Islet precursor cell (in vitro differentiated cells): ENCODE measurements at regions not wholly inside any gene's neighbourhood (a gene's known extent, or its start where the extent isn't known, plus 50 kb on each side); places are given as distances from the start of the nearest gene placed in this dataset.
A peak's percentile ranks its signal among the peaks of the same experiment; 100 is the strongest.
"Not testable (repeated sequence)": the region's sequence is repeated elsewhere in the genome, so short reads cannot be mapped to it uniquely, and the experiment has no call there.

Experiments
- DNase-seq: peaks from one replicate; pipeline ENCODE4 v3.0.0-alpha.2; 2018

DNA sequence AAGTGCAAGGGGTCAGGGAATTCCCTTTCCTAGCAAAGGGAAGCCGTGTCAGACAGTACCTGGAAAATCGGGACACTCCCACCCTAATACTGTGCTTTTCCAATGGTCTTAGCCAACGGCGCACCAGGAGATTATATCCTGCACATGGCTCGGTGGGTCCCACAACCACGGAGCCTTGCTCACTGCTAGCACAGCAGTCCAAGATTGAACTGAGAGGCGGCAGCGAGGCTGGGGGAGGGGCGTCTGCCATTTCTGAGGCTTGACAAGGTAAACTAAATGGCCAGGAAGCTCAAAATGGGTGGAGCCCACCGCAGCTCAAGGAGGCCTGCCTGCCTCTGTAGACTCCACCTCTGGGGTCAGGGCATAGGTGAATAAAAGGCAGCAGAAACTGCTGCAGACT is 76.5 kb upstream of the LINC00632 start:
- DNase-seq = not testable (repeated sequence)

DNA sequence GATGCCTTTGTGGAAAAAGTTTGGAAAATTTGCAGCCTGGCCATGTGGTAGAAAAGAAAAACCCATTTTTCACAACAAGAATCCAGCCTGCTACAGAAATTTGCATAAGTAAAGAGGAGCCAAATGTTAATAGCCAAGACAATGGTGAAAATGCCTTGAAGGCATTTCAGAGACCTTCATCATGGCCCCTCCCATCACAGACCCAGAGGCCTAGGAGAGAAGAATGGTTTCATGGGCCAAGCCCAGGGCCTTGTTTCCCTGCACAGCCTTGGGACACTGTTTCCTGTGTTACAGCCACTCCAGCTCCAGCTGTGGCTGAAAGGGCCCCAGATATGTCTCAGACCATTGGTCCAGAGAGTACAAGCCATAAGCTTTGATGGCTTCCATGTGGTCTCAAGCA is 101.4 kb upstream of the LINC00632 start:
- DNase-seq = no peak

DNA sequence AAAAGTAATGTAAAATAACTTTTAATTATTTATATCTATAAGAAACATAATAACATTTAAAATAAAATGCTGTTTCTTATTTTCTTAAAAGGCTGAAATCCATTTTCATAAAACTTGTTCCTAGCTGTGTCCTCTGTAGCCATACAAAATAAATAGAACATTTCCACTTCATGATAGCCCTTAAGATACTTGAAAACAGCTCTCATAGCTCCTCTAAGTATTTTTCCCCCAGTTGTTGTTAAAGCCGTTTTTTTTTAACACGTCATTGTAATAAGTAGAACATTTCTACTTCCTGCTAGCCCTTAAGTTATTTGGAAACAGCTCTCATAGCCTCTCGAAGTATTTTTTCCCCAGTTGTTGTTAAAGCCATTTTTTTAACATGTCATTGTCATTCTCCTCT is 97.3 kb upstream of the SOX3 start:
- no peak for DNase-seq

DNA sequence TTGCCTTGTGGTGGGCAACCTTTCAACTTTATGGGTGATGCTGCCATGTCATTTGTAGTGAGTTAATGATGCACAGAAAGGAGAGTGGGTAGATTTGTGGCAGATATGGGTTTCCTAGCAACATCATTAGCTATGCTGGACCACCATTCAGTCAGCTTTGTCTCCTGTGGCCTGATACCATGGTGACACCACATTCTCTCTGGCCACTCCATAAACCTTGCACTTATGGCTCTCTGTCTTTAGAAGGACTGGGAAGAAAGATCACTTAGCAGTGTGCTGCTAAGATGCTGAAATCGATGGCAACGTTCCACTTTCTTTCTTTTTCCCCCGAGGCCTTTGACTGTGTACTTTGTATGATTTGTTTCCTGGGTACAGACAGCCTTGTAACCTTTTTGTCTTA is 95.0 kb upstream of the SOX3 start:
- no peak for DNase-seq

DNA sequence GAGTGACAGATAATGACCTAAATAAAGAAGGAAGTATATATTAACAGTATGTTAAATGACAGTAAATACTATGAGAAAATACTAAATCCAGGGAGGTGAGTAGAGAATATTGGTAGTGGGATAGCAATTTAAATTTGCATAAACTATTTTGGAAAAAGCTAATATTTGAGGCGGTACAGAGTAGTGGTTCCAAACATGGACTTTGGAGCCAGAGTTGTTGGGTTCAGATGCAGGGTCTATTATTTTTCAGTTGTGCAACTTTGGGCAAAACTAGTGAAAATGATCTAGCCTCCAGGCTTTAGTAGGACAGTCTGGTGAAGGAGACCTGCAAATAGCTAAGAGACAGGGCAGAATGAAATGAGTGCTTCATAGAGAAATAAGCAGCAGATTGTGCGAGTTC is 84.8 kb upstream of the SOX3 start:
- DNase-seq = no peak

DNA sequence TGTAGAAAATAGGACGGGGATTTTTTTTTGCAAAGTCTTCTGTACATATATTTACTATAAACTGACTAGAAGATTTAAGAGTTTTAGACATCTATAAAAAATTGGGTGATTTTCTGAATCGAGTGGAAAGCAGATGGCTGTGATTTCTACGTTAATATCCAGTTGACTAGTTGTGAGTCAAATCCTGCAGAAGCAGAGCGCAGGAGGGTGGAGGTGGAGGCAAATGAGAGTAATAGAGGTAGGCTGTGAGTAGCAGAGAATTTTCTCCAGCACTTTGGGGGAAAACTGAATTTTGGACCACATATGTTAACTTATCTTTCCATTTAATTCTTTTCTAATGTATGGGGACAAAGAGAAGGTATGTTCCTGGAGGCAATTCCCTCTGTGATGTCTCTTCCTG is 82.1 kb upstream of the SOX3 start:
- no peak for DNase-seq

DNA sequence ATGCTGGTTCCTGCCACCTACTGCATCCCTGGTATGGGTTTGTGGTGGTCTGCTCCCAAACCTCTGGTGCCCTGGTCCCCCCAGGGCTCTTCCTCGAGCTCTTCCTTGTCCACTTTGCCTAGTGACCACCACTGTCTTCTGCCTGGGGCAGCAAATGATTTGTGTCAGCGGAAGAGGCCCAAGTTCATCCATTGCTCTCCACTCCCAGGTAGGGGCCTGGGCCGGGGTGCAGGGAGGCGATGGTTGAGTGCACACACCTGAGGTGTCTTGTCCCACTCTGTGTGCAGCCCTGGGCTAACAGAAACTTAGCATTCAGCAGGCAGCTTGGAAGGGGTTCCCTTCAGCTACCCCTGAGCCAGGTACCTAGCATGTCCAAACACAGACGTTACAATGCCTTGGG is 75.6 kb upstream of the SOX3 start:
- DNase-seq = no peak

DNA sequence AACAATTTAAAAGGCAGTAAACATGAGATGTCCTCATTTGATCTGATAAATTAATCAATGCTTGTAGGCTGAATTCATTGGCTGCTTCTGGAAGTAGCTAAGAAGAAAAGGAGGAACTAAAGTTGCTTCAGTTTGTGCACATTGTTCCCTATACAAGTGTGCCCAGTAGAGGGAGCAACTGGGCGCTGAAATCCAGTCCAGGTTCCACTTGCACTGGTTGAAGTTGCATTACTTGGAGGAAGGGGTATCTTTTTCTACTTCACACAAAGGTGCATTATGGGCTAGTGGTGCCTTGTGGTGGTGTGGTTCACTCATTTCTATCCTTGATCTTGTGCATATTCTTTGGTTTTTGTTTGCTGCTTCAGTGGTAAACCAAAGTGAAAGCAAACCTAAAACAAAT is 67.9 kb upstream of the SOX3 start:
- DNase-seq = peak; percentile 74

DNA sequence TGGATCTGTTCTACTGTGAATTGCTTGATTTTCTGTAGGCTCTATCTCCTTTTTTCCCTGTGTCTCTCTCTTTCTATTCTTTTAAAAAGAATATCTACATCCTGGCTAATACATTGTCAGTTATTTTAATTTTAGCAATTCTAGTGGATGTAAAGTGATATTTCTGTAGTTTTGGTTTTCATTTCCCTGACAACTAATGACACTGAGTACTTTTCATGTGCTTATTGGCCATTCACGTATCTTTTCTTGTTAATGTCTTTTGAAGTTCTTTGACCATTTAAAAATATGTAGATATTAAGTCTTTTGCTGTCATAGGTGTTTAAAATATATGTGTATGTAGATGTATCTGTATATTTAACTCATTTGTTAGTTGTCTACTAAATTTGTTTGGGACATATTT is 59.0 kb upstream of the SOX3 start:
- DNase-seq = no peak
